ENCODE measurements at regions not wholly inside any gene's neighbourhood (a gene's known extent, or its start where the extent isn't known, plus 50 kb on each side); places are given as distances from the start of the nearest gene placed in this dataset.

DNA sequence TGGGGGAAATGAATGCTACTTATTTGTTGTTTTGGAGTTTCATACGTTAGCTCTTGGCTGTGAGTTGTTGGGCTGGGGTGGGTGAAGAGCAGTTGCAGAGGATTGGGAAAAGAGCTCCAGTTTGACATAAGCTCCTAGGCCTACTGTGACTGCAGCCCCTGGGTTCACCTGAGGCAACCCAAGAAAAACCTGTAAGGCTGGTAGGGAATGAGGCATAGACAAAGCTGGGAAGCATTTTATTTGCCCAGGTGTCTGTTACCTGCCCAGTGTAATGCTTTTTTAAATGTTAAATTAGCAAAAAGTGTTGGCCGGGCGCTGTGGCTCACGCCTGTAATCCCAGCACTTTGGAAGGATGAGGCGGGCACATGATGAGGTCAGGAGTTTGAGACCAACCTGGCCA, 160.0 kb downstream of the FHIP1A start:
- Mint-ChIP-seq H3K9me3 (no peaks in the 10 kb centered on the region), H3K27me3 (peaks cover 25% of the 10 kb centered on the region), H3K36me3 (ENCODE audit: low read depth) (no peaks in the 10 kb centered on the region), H3K27ac (no peak overlapping the region), H3K4me3 (no peak overlapping the region), H3K4me1 (ENCODE audit: low read depth) (no peaks in the 10 kb centered on the region)
- ChIA-PET CTCF (no interaction called here), POLR2A (no interaction called here)
- DNase-seq, result no peak
- no peak for ATAC-seq
- intact Hi-C loops (cut with micrococcal nuclease), result no loop called here
- TF ChIP-seq, protein P1, sequence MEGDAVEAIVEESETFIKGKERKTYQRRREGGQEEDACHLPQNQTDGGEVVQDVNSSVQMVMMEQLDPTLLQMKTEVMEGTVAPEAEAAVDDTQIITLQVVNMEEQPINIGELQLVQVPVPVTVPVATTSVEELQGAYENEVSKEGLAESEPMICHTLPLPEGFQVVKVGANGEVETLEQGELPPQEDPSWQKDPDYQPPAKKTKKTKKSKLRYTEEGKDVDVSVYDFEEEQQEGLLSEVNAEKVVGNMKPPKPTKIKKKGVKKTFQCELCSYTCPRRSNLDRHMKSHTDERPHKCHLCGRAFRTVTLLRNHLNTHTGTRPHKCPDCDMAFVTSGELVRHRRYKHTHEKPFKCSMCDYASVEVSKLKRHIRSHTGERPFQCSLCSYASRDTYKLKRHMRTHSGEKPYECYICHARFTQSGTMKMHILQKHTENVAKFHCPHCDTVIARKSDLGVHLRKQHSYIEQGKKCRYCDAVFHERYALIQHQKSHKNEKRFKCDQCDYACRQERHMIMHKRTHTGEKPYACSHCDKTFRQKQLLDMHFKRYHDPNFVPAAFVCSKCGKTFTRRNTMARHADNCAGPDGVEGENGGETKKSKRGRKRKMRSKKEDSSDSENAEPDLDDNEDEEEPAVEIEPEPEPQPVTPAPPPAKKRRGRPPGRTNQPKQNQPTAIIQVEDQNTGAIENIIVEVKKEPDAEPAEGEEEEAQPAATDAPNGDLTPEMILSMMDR (IDR thresholded peaks at IDR 0.05), result no peak

DNA sequence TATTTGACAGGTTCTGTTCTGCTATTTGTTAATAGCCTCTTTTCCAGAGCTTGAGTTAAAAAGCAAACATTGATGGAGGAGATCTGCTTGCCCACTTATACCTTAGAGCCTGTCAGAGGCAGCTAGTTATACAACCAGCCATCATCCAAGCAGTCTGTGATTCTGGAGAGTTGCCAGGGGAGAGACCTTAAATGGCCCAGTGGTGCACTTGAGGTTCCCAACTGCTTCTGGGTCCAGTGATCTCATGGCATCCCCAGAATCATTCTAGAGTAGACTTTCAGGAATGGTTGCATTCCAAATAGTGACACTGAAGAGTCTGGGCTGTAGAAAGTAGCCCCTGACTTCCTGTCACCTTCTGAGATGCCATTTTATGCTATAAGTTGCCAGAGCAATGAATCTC, 160.7 kb downstream of the FHIP1A start:
- ATAC-seq (no peak), DNase-seq (no peak)
- no peaks in the 10 kb centered on the region for H3K9me3 Mint-ChIP-seq
- H3K27me3 Mint-ChIP-seq, result peaks cover 20% of the 10 kb centered on the region
- CTCF ChIA-PET, result no interaction called here
- no peaks in the 10 kb centered on the region for H3K36me3 Mint-ChIP-seq (ENCODE audit: low read depth)
- no peak overlapping the region for H3K27ac Mint-ChIP-seq
- no peaks in the 10 kb centered on the region for H3K4me1 Mint-ChIP-seq (ENCODE audit: low read depth)
- no peak overlapping the region for H3K4me3 Mint-ChIP-seq
- intact Hi-C loops (cut with micrococcal nuclease), result no loop called here
- TF ChIP-seq, protein P1 (IDR thresholded peaks at IDR 0.05), result no peak
- POLR2A ChIA-PET, result no interaction called here

DNA sequence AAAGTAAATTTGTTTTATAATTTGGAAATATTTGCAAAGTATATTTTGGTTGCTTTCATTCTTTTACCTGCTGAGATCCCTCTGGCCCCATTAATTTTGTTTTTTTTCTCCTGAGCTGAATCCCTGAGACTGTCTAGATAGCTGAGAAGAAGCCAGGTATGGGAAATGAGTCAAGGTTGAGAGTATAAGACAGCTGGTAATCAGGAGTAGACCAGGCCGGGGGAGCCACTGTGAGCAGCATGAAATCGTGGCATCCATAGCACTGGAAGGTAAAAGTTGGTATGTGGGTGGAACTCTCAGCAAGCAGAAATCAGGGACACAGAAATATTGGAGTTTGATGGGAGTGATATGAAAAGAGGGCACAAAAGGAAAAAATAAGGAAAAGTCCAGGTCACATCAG, 164.5 kb downstream of the FHIP1A start:
- POLR2A ChIA-PET, result no interaction called here
- CTCF ChIA-PET, result interaction anchor here (1.0 kb wide), 1 partner anchor 85 kb away, joined by 4 read pairs; no protein-coding TSS in a partner anchor

DNA sequence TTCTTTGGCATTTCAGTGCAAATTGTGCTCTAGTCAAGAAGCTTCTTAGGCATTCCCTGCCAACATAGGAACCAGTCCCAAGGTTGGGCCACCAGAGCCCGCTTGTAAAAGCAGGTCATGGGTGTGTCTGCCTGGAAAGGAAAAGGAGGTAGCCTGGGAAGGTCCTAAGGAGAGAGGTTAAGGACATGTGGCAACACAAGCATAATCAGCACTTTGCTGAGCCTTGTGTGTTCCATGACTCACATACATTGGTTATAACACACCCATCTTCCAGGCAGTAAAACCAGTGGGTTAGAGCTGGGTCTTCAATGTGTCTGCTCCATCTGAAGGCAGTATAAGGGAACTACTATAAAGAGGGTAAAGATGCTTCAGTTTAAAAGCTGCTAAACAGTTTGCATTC, 165.0 kb downstream of the FHIP1A start:
- no peaks in the 10 kb centered on the region for H3K4me1 Mint-ChIP-seq (ENCODE audit: low read depth)
- no peak for ATAC-seq
- no peak overlapping the region for H3K27ac Mint-ChIP-seq
- peaks cover 6% of the 10 kb centered on the region for H3K27me3 Mint-ChIP-seq
- CTCF ChIA-PET, result no interaction called here
- intact Hi-C loops (cut with micrococcal nuclease), result no loop called here
- H3K4me3 Mint-ChIP-seq, result no peak overlapping the region
- H3K36me3 Mint-ChIP-seq (ENCODE audit: low read depth), result no peaks in the 10 kb centered on the region
- no peak for DNase-seq
- POLR2A ChIA-PET, result no interaction called here
- TF ChIP-seq, protein P1 (IDR thresholded peaks at IDR 0.05), result no peak
- H3K9me3 Mint-ChIP-seq, result no peaks in the 10 kb centered on the region

More for the DNA sequence above, 164.5 kb downstream of the FHIP1A start:
- Mint-ChIP-seq H3K27me3 (peaks cover 10% of the 10 kb centered on the region), H3K27ac (no peak overlapping the region), H3K9me3 (no peaks in the 10 kb centered on the region), H3K36me3 (ENCODE audit: low read depth) (no peaks in the 10 kb centered on the region), H3K4me3 (no peak overlapping the region), H3K4me1 (ENCODE audit: low read depth) (no peaks in the 10 kb centered on the region)
- TF ChIP-seq, protein P1 (IDR thresholded peaks at IDR 0.05), result no peak
- ATAC-seq, result no peak
- intact Hi-C loops (cut with micrococcal nuclease), result no loop called here
- no peak for DNase-seq

- intact Hi-C loops (cut with micrococcal nuclease), result no loop called here
- no peak for DNase-seq
- CTCF ChIA-PET, result no interaction called here
- H3K4me3 Mint-ChIP-seq, result no peak overlapping the region
- no peaks in the 10 kb centered on the region for H3K9me3 Mint-ChIP-seq
- H3K27ac Mint-ChIP-seq, result no peak overlapping the region
- TF ChIP-seq, protein P1 (IDR thresholded peaks at IDR 0.05), result no peak
- no peak for ATAC-seq
- POLR2A ChIA-PET, result no interaction called here
- H3K4me1 Mint-ChIP-seq (ENCODE audit: low read depth), result no peaks in the 10 kb centered on the region
- H3K27me3 Mint-ChIP-seq, result peaks cover 6% of the 10 kb centered on the region
- H3K36me3 Mint-ChIP-seq (ENCODE audit: low read depth), result no peaks in the 10 kb centered on the region
These were observed 166.0 kb downstream of the FHIP1A start for GRCh38 chr4:151574968-151575367.
